Amniotic epithelial cell (primary cell): ENCODE measurements at regions not wholly inside any gene's neighbourhood (a gene's known extent, or its start where the extent isn't known, plus 50 kb on each side); places are given as distances from the start of the nearest gene placed in this dataset.

Source experiments
- DNase-seq: peaks from one replicate; pipeline ENCODE4 v3.0.0-alpha.2; 2010; ENCODE audit warnings: low read depth

DNA sequence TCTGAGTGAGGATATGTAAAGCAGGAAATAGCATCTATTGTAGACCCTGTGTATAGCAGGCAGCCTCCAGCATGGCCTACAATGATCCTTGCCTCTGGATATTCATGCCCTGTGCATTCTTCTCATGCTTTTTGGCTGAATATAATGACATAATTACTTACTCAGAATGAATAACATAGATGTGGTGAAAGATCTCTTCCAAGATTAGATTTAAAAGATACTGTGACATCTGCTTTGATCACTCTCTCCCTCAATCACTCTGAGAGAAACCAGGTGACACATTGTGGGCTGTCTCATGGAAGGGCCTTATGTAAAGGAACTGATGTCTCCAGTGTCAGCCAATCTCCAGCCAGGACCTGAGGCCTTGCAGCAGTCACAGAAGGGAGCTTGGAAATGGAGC lies 376.7 kb downstream of the DNAH5 start:
- peak; percentile 75 for DNase-seq

GRCh38 chr5:13566871-13567339 lies 377.6 kb downstream of the DNAH5 start:
- peak; percentile 86 for DNase-seq

DNA sequence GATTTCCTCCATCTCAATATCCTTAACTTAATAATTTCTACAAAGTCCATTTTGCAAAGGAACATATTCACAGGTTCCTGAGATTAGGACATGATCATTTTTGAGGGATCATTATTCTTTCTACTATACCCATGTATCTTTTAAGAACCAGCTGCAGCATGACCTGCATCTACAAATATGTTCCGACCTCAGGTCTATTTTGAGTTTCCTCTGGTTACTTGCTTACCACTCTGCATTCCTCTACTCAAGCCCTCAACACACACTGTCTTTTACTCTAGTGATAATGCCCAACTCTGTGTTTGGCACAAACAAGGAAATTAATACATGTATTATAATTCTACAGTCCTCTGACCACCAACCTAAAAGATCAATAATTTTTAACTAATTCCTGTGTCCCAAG lies 386.1 kb downstream of the DNAH5 start:
- DNase-seq, result no peak

DNA sequence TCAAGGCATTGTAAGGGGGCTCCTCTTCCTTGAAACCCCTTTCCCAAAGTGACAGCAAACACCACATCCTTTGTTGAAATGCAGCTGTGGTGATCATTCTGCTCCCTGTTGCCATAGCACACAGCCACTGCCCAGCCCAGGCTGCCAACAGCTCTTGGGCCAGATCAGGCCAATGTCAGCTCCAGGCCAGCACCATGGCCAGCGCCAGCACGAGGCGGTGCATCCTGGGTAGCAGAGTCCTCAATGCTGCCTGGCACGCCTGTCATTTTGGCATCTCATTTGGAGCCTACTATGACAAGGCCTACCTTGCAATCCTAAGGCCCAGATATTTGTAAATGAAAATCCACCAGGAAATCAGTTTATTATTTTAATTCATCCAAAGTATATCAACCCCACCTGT lies 390.6 kb downstream of the DNAH5 start:
- DNase-seq, result peak; percentile 14

DNA sequence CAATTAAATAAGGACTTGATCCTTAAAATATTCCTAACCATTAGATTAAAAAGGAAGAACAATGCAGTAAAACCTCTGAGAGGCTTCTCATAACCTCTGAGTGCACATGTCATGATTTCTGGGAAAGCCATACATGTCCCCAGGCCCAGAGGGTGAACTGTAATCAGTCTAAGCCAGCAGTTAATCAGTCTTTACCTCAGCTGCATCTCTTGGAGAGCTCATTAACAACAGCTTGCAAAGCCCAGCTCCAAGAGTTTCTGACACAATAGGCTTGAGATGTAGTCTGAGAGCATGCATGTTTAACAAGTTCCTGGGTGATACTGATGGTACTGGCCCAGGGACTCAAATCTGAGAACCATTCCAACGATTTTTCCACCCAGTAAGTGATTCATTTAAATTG lies 392.1 kb downstream of the DNAH5 start:
- no peak for DNase-seq

DNA sequence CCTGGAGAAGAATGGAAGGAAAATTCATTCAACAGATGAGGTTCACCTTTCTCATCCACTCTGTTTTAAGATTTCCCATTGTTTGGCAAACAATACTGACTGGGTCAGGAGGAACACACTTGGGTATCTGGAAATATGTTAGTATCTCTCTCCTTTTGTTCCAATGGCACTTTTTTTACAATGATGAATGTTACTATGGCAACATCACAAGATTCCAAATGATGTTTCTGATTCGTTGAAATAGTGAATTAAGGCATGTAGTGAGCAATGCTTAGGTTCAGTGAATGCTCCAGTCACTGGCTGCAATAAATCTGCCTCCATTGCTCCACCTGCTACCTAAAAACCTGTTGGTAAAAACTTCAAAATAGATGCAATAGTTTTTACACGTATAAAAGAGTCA lies 392.8 kb downstream of the DNAH5 start:
- DNase-seq, result no peak

DNA sequence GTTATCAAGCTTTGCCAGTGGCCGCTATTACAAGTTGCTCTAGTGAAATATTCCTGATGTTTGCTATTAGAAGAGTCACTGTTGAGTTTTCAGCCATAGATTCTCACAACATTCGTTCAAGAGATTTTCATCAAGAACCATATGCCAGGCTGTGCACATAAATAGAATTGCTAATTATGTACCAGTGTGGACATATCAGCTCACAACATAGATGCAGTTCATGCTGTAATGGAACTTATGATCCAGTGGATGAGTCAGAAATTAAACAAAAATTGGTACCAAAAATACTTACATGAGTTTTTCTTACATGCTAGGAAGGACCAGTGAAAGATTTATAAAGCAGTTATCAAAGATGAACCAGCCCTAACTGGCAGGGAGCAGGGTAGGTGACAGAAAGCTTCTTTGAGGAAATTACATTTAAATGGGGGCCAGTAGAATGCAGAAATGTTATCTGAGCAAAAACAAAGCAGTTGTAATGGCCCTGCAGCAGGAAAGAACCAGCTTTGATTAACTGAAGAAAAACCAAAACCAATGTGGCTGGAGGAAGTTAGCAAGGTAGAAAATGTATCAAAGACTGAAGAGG lies 404.2 kb downstream of the DNAH5 start:
- no peak for DNase-seq

- peak; percentile 42 for DNase-seq
Measured at GRCh38 chr5:13536933-13537332, 407.6 kb downstream of the DNAH5 start.

GRCh38 chr5:13533833-13534232 lies 410.7 kb downstream of the DNAH5 start:
- no peak for DNase-seq

DNA sequence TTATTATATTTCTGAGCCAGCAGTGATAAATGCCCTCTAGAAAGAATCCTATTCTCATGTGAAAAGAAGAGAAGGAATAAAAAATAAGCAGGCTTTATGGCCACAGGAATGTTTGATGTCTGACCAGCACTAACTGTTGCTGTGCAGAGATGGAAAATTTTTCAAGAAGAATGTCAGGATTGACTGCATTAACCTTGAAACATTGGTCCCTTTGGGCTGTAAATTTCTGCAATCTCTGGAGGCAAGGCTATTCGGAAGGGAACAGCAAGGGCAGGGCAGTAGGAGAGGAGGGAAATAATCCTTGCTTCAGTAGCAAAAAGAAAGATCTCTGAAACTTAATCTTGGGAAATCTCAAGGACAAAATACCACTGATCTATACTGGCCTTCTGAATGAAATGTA lies 415.2 kb downstream of the DNAH5 start:
- peak; percentile 3 for DNase-seq

DNA sequence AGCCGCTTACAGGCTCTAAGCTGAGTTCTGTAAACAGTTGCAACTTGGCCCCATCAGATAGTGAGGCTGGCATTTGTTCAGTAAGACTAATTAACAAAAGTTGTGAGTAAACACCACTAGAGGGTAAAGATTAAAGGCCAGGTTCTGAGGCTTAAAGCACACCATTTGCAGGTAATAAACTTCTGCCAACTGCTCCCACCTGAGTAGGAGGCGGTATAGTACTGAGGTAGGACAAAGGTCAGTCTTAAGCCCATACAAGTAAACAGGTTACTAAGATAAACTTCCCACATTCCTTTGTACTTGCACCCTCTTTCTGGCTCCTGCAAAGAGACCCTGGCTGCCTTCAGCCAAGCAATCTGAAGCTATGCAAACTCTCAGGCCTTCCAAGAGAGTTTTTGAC lies 419.6 kb downstream of the DNAH5 start:
- DNase-seq, result no peak

DNA sequence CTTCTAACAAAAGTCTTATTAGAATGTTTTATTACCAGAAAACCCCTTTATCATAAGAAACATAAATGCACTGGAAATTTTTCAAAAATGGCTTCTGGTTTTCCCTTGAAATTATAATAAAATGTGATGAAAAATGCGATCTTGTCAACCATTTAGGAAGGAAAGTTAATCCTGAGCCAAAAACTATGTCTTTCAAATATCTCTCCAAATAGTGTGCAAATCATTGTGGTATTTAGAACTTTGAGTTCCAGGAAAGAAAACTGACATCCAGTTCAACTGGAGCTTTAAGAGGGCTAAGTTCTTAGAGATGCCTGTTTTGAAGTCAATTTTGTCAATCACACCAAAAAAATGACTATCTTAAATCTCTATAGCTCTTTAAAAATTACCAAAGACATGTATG lies 425.4 kb downstream of the DNAH5 start:
- DNase-seq, result no peak

- DNase-seq, result no peak
Measured at GRCh38 chr5:13516195-13516594, 428.3 kb downstream of the DNAH5 start.

GRCh38 chr5:13511442-13511841 lies 433.0 kb downstream of the DNAH5 start:
- no peak for DNase-seq

- no peak for DNase-seq
Measured at GRCh38 chr5:13510616-13511015, 433.9 kb downstream of the DNAH5 start.

GRCh38 chr5:13508559-13508958 lies 435.9 kb downstream of the DNAH5 start:
- no peak for DNase-seq

GRCh38 chr5:13505326-13505725 lies 439.2 kb downstream of the DNAH5 start:
- DNase-seq, result no peak

- no peak for DNase-seq
Measured at GRCh38 chr5:13503017-13503416, 441.5 kb downstream of the DNAH5 start.

- peak; percentile 50 for DNase-seq
Measured at GRCh38 chr5:13501176-13501575, 443.3 kb downstream of the DNAH5 start.

GRCh38 chr5:13498279-13498678 lies 446.2 kb downstream of the DNAH5 start:
- DNase-seq, result no peak

DNA sequence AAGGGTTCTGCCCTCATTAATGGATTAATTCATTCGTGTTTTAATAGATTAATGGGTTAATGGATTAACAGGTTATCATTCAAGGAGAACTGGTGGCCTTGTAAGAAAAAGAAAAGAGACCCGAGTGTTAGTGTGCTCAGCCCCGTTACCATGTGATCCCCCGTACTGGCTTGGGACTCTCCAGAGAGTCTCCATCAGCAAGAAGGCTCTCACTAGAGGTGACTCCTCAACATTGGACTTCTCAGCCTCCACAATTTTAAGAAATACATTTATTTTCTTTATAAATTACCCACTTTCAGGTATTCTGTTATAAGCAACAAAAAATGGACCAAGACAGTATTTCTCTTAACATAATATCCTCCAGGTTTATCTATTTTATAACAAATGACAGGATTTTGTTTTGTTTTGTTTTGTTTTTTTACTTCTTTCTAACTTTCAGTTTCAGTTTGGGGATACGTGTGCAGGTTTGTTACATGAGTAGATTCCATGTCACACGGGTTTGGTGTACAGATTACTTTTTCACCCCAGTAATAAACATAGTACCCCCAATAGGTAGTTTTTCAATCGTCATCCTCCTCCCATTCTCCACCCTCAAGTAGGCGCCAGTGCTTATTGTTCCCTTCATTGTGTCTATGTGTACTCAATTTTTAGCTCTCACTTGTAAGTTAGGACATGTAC lies 456.1 kb downstream of the DNAH5 start:
- no peak for DNase-seq

DNA sequence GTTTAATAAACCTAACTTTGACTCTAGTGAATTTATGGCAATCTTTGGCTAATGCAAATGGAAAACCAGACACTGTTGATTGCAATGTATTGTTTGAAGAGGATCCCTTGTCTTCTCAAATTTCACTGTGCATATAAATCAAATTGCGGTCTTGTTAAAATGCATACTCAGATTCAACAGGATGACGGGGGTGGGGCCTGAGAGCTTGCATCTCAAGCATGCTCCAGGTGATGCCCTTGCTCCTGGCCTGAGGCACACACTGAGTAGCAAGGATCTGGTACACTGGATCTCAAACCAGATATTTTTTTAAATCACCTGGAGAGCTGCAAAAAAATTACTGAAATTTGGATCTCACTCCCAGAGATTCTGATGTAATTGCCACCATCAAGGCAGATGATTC lies 463.7 kb downstream of the DNAH5 start:
- no peak for DNase-seq

- DNase-seq, result peak; percentile 30
Measured at GRCh38 chr5:13478831-13479465, 465.5 kb downstream of the DNAH5 start.
